Small intestine (tissue), 7 donors: ENCODE measurements at regions not wholly inside any gene's neighbourhood (a gene's known extent, or its start where the extent isn't known, plus 50 kb on each side); places are given as distances from the start of the nearest gene placed in this dataset.

Experiments
- DNase-seq, 2 donors: peaks; one replicate each; pipeline versions ENCODE4 v3.0.0 to v3.0.0-alpha.2; 2013
- FAIRE-seq: peaks from 2 replicates; lab custom pipeline; 2012; peaks lifted over from hg19 to GRCh38; lab: Jason Lieb, UNC
- H3K27ac ChIP-seq, 3 donors: one replicate each; pipeline ENCODE4 v1.5.1; 2013; ENCODE audit warnings: low read length in 2 of 3, mild to moderate bottlenecking in 2 of 3, control low read depth in 1 of 3, inconsistent platforms in 1 of 3, low read depth in 1 of 3, moderate library complexity in 1 of 3
- H3K27me3 ChIP-seq, 3 donors: one replicate each; pipeline ENCODE4 v1.6.1; 2013; ENCODE audit warnings: low read length in 3 of 3, inconsistent platforms in 1 of 3; ENCODE audit not compliant: control insufficient read depth in 3 of 3, insufficient read depth in 3 of 3
- H3K36me3 ChIP-seq, 3 donors: one replicate each; pipeline ENCODE4 v1.6.1; 2013; ENCODE audit warnings: low read length in 3 of 3, inconsistent platforms in 1 of 3, low read depth in 1 of 3, mild to moderate bottlenecking in 1 of 3, moderate library complexity in 1 of 3; ENCODE audit not compliant: control insufficient read depth in 3 of 3, insufficient read depth in 2 of 3
- H3K4me1 ChIP-seq, 3 donors: one replicate each; pipeline ENCODE4 v1.6.1; 2013; ENCODE audit warnings: low read length in 2 of 3, inconsistent platforms in 1 of 3, low read depth in 1 of 3, mild to moderate bottlenecking in 1 of 3, moderate library complexity in 1 of 3; ENCODE audit not compliant: control insufficient read depth in 3 of 3, insufficient read depth in 2 of 3
- H3K4me3 ChIP-seq, 3 donors: one replicate each; pipeline ENCODE4 v1.5.1; 2013; ENCODE audit warnings: low read length in 3 of 3, control low read depth in 1 of 3, inconsistent platforms in 1 of 3, low read depth in 1 of 3, mild to moderate bottlenecking in 1 of 3, moderate library complexity in 1 of 3
- H3K9me3 ChIP-seq, 2 donors: one replicate each; pipeline ENCODE4 v1.6.1; 2013; ENCODE audit warnings: low read depth in 1 of 2, low read length in 1 of 2; ENCODE audit not compliant: control insufficient read depth in 2 of 2, insufficient read depth in 1 of 2
- WGBS, 3 donors: extraction: QIAGEN DNeasy Blood & Tissue Kit; methylation state at CpG; one replicate each; pipeline ENCODE4 v1.1.7; 2013; 5-methylcytosine and 5-hydroxymethylcytosine counted together
- donor health status: healthy with polysubstance abuse.
- donor health status: control.
- donor health status: control.
- donor health status: Bipolar disorder and iron deficiency.
- donor health status: healthy.

GRCh38 chr13:39186205-39186875, 148.1 kb downstream of the NHLRC3 start:
- no peak for DNase-seq
- no peak overlapping the region for H3K27ac ChIP-seq
- WGBS, 3 donors, result 60 to 86% (median 78%) methylated on average over 2 of the region's 2 CpGs

DNA sequence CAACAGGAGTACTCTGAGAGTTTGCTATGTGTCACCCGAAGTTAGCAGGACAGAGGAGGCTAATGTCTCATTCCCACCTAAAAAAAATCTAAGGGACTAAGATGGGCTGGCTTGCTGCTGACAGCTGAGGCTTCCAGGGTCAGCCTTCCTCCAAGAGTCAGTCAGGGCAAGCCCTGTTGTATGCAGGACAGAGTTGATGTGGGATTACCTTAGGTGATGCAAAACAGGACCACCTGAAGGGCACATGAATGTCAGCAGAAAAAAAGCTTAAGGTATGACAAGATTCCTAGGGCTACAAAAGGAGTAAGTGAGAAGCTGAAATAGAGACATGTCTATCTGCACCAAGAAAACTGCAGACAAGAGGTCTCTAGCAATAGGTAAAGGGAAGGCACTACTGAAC, 151.5 kb downstream of the NHLRC3 start:
- FAIRE-seq, result no peak
- Histone ChIP-seq H3K36me3 (no peaks in the 10 kb centered on the region), H3K27me3 (no peaks in the 10 kb centered on the region), H3K9me3 (no peaks in the 10 kb centered on the region), H3K27ac (no peak overlapping the region), H3K4me1 (no peaks in the 10 kb centered on the region), H3K4me3 (no peak overlapping the region)
- DNase-seq, result no peak
- 61 to 90% (median 83%) methylated on average over 1 of the region's 1 CpG for WGBS, 3 donors

More at GRCh38 chr13:39186205-39186875, 148.1 kb downstream of the NHLRC3 start:
- Histone ChIP-seq H3K4me1 (no peaks in the 10 kb centered on the region), H3K36me3 (no peaks in the 10 kb centered on the region), H3K4me3 (no peak overlapping the region), H3K27me3 (no peaks in the 10 kb centered on the region), H3K9me3 (no peaks in the 10 kb centered on the region)
- no peak for FAIRE-seq

GRCh38 chr13:39196965-39197646, 158.8 kb downstream of the NHLRC3 start:
- DNase-seq, result no peak
- no peak overlapping the region for H3K27ac ChIP-seq
- no peak overlapping the region for H3K4me3 ChIP-seq
- no peaks in the 10 kb centered on the region for H3K4me1 ChIP-seq
- no peaks in the 10 kb centered on the region for H3K9me3 ChIP-seq
- no peak for FAIRE-seq
- no peaks in the 10 kb centered on the region for H3K27me3 ChIP-seq
- H3K36me3 ChIP-seq, result no peaks in the 10 kb centered on the region
- 54 to 60% (median 60%) methylated on average over 5 of the region's 5 CpGs for WGBS, 3 donors

DNA sequence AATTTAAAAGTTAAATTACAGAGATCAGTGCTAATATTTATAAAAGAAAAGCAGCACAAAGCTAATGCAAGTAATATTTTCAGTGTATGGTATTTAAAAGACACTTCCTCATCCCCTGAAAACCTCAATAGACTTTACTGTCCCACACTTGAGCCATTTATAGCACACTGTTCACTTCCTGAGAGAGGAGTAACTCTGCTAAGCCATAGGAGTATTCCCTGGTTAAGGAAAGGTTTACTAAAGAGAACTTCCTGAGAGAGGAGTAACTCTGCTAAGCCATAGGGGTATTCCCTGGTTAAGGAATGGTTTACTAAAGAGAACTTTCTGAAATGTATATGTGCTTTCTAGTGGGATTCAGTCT, 159.4 kb downstream of the NHLRC3 start:
- Histone ChIP-seq H3K4me1 (no peaks in the 10 kb centered on the region), H3K9me3 (no peaks in the 10 kb centered on the region), H3K36me3 (no peaks in the 10 kb centered on the region), H3K27ac (no peak overlapping the region), H3K4me3 (no peak overlapping the region), H3K27me3 (no peaks in the 10 kb centered on the region)
- DNase-seq (no peak), FAIRE-seq (no peak)

DNA sequence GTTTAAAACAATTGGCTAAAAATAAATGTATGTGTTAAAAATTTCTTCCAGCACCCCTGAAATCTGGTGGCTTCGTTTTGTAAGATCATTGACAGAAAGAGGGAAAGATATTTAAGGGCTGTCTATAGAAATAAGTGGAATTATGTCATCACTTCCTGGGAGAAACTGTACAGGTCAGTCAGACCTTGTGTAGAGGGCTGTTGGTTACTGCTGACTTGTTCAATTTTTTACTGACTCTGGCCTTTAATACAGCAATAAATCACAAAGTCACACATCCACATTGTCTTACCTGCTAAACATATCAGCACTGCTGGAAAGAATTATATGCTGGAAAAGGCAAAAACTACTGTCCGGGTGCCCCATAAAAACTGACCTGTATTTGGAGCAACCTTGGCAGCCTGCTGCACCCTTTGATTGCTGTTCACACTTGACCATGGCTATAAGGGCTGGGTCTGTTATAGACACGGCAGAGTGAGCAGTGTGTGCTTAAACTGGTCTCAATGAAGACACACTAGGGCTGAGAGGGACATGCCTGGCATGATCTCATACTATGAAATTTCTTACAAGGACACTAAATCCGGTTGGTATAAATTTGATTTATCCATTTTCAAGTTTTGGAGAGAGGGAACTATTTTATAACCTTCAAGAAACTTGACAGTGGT, 162.1 kb downstream of the NHLRC3 start:
- DNase-seq (no peak), FAIRE-seq (no peak)
- Histone ChIP-seq H3K27ac (no peak overlapping the region), H3K4me1 (no peaks in the 10 kb centered on the region), H3K9me3 (no peaks in the 10 kb centered on the region), H3K27me3 (no peaks in the 10 kb centered on the region), H3K36me3 (no peaks in the 10 kb centered on the region), H3K4me3 (no peak overlapping the region)
- 69 to 73% (median 72%) methylated on average over 4 of the region's 4 CpGs for WGBS, 3 donors

GRCh38 chr13:39201180-39201579, 162.9 kb downstream of the NHLRC3 start:
- FAIRE-seq (no peak), DNase-seq (no peak)
- 42 to 62% (median 53%) methylated on average over 3 to 4 of the region's 4 CpGs for WGBS, 3 donors
- Histone ChIP-seq H3K27me3 (no peaks in the 10 kb centered on the region), H3K9me3 (no peaks in the 10 kb centered on the region), H3K36me3 (no peaks in the 10 kb centered on the region), H3K4me1 (no peaks in the 10 kb centered on the region), H3K4me3 (no peak overlapping the region), H3K27ac (no peak overlapping the region)

- FAIRE-seq (no peak), DNase-seq (no peak)
- H3K36me3 ChIP-seq, result no peaks in the 10 kb centered on the region
- H3K27me3 ChIP-seq, result no peaks in the 10 kb centered on the region
- no peaks in the 10 kb centered on the region for H3K9me3 ChIP-seq
- H3K27ac ChIP-seq, result no peak overlapping the region
- H3K4me3 ChIP-seq, result no peak overlapping the region
- H3K4me1 ChIP-seq, result no peaks in the 10 kb centered on the region
- 64 to 87% (median 81%) methylated on average over 7 of the region's 7 CpGs for WGBS, 3 donors
These were observed 164.5 kb downstream of the NHLRC3 start for GRCh38 chr13:39202746-39203145.

- H3K36me3 ChIP-seq, result no peaks in the 10 kb centered on the region
- FAIRE-seq (no peak), DNase-seq (no peak)
- 70 to 87% (median 78%) methylated on average over 4 of the region's 4 CpGs for WGBS, 3 donors
- H3K4me1 ChIP-seq, result no peaks in the 10 kb centered on the region
- H3K4me3 ChIP-seq, result no peak overlapping the region
- no peaks in the 10 kb centered on the region for H3K27me3 ChIP-seq
- no peaks in the 10 kb centered on the region for H3K9me3 ChIP-seq
- no peak overlapping the region for H3K27ac ChIP-seq
These were observed 170.4 kb downstream of the NHLRC3 start for GRCh38 chr13:39208636-39209035.
